ENCODE measurements at regions not wholly inside any gene's neighbourhood (a gene's known extent, or its start where the extent isn't known, plus 50 kb on each side); places are given as distances from the start of the nearest gene placed in this dataset.

DNA sequence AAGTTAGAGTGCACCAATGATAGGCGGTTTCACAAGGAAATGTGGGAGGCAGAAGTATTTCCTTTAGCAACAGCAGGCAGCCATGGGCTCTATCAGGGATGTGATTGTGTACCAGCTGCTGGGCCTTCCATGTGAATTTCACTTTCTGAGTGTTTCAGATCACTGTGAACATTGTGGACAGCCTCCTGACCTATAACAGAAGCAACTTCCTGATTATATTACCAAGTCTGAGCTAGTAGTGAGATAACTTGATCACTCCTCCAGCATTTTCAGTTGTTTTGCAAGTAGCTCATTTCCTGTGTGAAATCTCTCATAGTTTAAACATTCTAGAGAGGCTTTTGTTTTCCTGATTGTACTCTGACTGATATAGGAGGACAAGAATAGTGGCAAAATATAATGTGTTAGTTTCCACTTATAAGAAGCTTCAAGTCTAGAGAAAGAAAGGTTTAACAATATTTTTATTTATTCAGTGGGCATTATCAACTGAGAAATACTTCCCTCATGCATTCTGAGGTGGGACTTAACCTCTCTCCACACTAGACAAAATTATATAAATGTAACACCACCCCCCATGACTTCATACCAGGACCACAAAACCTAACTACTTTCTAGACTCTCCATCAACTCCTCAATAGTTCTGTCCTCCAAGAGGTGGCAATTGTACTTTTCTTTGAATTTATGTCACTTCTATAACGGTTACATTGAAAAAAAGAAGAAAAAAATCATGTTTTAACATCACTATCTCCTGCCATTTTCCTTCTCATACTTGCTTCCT is 184.2 kb upstream of the LUZP2 start:
- DNase-seq (ENCODE audit: low read depth in 2 of 3, low spot score in 1 of 3), result no peak

GRCh38 chr11:24321229-24321628 is 175.6 kb upstream of the LUZP2 start:
- no peak for DNase-seq (ENCODE audit: low read depth in 2 of 3, low spot score in 1 of 3)

- DNase-seq (ENCODE audit: low read depth in 2 of 3, low spot score in 1 of 3), result no peak
Observed at GRCh38 chr11:24324211-24324610, 172.6 kb upstream of the LUZP2 start.

DNA sequence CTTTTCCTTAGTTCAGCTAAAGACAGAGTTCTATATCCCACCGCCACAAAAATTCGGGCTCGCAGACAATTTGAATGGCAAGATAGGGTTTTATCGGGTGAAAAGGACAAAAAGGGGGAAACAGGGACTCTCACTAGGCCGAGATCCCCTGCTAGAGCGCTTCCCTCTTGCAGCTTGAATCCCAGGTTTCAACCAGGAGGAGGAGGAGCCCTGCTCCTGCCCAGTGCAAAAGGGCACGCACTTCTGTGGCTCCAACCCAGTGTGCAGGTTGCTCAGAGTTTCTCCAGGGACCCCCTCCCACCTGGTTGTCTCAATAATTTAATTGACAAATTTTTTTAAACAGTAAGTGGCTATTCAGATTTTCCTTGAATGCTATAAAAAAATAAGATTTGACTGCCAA is 152.6 kb upstream of the LUZP2 start:
- DNase-seq (ENCODE audit: low read depth in 2 of 3, low spot score in 1 of 3), result no peak

DNA sequence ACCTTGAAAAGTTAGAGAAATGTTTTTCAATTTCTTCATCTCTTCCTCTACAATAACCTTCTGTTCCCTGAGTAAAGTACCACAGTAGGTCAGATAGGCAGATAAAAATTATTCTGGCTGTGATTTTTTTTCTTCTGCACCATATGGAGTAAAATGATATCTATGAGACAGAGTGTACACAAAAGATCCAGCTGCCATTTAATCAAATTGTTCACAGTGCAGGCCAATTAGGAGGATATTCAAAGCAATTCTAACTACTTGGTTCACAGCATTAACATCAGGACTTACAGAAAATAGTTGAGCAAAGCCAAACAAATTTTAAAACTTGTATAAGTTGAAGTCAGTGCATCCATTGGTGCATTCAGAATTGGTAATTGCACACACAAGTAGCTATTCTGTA is 147.9 kb upstream of the LUZP2 start:
- DNase-seq (ENCODE audit: low read depth in 2 of 3, low spot score in 1 of 3), result no peak

- DNase-seq (ENCODE audit: low read depth in 2 of 3, low spot score in 1 of 3), result no peak
Observed at GRCh38 chr11:24351179-24351578, 145.7 kb upstream of the LUZP2 start.

- DNase-seq (ENCODE audit: low read depth in 2 of 3, low spot score in 1 of 3), result no peak
Observed at GRCh38 chr11:24356501-24356900, 140.4 kb upstream of the LUZP2 start.

GRCh38 chr11:24357620-24358410 is 139.0 kb upstream of the LUZP2 start:
- no peak for DNase-seq (ENCODE audit: low read depth in 2 of 3, low spot score in 1 of 3)

GRCh38 chr11:24372491-24372890 is 124.4 kb upstream of the LUZP2 start:
- DNase-seq (ENCODE audit: low read depth in 2 of 3, low spot score in 1 of 3), result no peak

GRCh38 chr11:24373516-24373915 is 123.3 kb upstream of the LUZP2 start:
- no peak for DNase-seq (ENCODE audit: low read depth in 2 of 3, low spot score in 1 of 3)

GRCh38 chr11:24375351-24375750 is 121.5 kb upstream of the LUZP2 start:
- no peak for DNase-seq (ENCODE audit: low read depth in 2 of 3, low spot score in 1 of 3)

- DNase-seq (ENCODE audit: low read depth in 2 of 3, low spot score in 1 of 3), result no peak
Observed at GRCh38 chr11:24375931-24376330, 120.9 kb upstream of the LUZP2 start.

GRCh38 chr11:24383137-24383536 is 113.7 kb upstream of the LUZP2 start:
- no peak for DNase-seq (ENCODE audit: low read depth in 2 of 3, low spot score in 1 of 3)

DNA sequence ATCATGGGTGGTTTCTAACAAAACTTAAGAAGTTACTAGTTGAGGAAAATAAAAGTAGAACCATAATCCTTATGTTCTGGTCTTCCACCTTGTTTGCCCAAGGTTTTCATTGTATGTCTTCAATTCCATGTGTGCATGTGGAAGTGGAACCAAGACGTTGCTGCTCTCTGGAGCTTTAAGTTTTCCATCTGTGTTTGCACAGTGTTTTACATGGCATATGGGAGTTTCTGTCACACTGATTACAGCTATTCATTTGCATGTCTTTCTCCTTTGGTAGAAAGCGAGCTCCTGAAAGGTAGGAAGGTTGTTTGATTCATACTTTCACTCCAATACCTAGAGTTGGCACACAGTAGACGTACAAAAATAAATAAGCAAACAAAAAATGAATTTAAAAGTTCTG is 112.6 kb upstream of the LUZP2 start:
- DNase-seq (ENCODE audit: low read depth in 2 of 3, low spot score in 1 of 3), result no peak

DNA sequence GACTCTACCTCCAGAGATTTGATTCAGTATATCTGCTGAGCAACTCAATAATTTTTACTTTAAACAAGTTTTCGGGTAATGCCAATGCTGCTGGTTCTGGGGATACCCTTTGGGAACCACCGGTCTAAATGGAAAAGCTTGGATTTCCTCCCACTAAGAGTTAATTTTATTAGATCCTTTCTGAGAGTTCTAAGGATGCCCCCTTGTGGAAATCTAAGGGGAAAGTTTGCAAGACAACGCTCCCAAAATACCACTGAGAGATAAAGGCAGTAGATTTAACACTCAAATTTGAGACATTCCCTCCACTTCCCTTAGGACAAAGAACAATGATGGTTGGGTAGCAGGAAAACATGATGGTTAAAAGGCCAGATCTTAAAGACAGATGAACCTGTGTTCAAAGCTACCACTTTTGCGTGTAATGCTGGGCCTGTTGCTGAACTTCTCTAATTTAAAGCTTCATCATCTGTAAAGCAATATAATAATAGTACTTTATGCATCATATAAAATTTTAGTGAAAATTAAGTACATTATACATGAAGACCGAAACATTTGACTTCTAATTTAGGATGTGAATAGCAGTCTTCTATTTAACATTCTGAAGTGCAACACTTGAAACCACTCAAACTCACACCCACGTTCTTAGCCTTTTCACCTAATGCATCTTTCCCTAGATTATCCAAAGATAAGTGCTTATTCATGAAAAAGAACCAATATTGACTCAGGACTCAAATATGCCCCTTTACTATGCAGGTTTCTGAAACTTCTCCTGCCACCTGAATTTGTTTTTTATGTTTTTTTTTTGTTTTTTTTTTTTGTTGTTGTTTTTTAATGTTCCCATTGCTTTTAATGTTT is 110.1 kb upstream of the LUZP2 start:
- DNase-seq (ENCODE audit: low read depth in 2 of 3, low spot score in 1 of 3), result no peak

DNA sequence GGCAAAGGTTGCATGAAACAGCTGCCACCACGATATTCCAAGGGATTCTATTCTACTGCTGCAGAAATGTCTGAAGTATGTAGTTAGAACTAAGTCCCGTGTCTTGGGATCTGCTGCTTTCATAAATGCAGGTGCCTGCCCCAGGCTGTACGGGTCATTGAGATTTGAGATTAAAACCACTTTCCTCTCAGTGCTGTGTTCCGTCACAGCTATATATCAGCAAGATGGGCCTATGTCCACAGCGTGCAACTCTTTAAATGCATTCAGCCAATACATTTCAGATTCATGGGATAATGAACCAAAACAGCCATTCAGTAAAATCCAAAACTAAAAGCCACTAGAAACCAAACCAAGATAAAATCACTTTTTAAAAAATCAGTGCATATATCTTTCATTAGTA is 107.3 kb upstream of the LUZP2 start:
- DNase-seq (ENCODE audit: low read depth in 2 of 3, low spot score in 1 of 3), result no peak

DNA sequence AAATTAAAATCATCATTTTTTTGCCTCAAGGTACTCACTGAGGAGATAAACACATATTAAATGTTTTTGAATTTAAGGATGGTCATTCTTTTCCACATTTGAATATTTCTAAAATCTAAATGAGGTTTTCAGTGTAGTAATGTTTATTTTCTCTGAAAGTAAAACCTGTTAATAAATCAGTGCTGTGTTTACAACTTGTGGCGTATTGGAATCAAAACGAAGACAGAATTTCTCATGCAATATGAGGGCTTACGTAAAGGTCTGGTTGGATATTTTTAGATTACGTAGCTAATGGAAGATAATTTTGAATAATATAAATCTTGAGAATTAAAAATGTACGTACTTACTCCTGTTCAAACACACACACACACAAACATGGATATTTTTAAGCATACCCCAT is 106.8 kb upstream of the LUZP2 start:
- no peak for DNase-seq (ENCODE audit: low read depth in 2 of 3, low spot score in 1 of 3)

DNA sequence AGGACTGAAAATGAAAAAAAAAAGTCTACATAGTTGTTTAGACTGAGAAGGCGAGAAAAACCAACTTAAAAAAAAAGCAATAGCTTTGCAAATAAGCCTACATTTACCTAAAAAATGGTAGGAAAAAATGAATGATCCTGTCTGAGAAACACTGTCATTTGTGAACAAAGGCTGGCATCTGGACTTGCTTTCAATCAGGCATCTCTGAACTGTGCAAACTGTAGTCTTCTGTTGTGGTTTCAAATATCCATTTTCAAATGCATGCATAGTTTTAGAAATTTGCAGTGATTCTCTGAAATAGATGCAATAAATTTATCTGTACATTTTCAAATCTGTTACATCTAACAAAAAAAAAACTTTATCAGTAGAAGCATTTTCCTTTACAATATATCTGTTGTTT is 106.1 kb upstream of the LUZP2 start:
- no peak for DNase-seq (ENCODE audit: low read depth in 2 of 3, low spot score in 1 of 3)

DNA sequence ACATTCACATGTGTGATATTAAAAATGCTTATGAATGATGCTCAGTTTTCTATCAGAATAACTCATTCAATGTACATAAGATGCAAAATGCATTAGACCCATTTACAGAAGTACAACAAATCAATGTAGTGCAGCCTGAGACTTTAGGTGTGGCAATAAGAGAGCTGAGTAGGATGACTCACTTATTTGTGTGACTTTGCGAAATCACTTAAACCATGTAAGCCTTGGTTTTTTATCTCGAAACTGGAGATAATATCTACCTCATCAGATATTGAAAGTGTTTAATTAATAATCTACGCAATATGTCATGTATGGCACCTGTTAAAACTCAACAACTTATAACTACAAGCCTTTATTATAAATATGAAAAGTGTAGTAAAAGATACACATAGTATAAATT is 105.7 kb upstream of the LUZP2 start:
- no peak for DNase-seq (ENCODE audit: low read depth in 2 of 3, low spot score in 1 of 3)

- DNase-seq (ENCODE audit: low read depth in 2 of 3, low spot score in 1 of 3), result no peak
Observed at GRCh38 chr11:24400059-24400665, 96.7 kb upstream of the LUZP2 start.

GRCh38 chr11:24406389-24406788 is 90.5 kb upstream of the LUZP2 start:
- no peak for DNase-seq (ENCODE audit: low read depth in 2 of 3, low spot score in 1 of 3)

Data from stimulated activated CD4-positive, alpha-beta T cell treated with anti-CD3 and anti-CD28 coated beads, Interleukin-12 subunit alpha, Interleukin-12 subunit beta, amount 100 ng/mL, for 48 hours (primary cell).